CD4-positive, alpha-beta T cell (primary cell): ENCODE measurements at regions not wholly inside any gene's neighbourhood (a gene's known extent, or its start where the extent isn't known, plus 50 kb on each side); places are given as distances from the start of the nearest gene placed in this dataset.

Source experiments
- ATAC-seq: fragments of 200-7000 bp; cut with Tn5 transposase; one replicate; pipeline ENCODE4 v1.10.0; 2022; ENCODE audit warnings: mild to moderate bottlenecking; ENCODE audit not compliant: poor library complexity
- CTCF ChIA-PET: fragments of 350-600 bp; sonication (Branson Sonifier 250); formaldehyde crosslinking; loops from one replicate; lab custom pipeline; 2021; ENCODE audit warnings: antibody characterized with exemption, inconsistent platforms; lab: Charles Lee
- POLR2A ChIA-PET: fragments of 350-600 bp; sonication (Branson Sonifier 250); formaldehyde crosslinking; loops from one replicate; lab custom pipeline; 2021; ENCODE audit warnings: antibody characterized with exemption, inconsistent platforms; lab: Charles Lee
- DNase-seq, 14 experiments: peaks; one replicate each; pipeline ENCODE4 v3.0.0-alpha.2; 2013 to 2020; ENCODE audit warnings: mixed read lengths in 2 of 14
- H3K27ac ChIP-seq, 2 donors: one replicate each; pipeline versions ENCODE4 v1.5.1 to v1.7.0; 2013; ENCODE audit warnings: low read length in 2 of 2, low read depth in 1 of 2, mild to moderate bottlenecking in 1 of 2
- H3K27me3 ChIP-seq, 2 experiments: 1 replicate in 1 of 2; 2 replicates in 1 of 2; pipeline versions ENCODE4 v1.6.1 to v1.7.0; 2013; ENCODE audit warnings: low read length in 2 of 2, control low read depth in 1 of 2, mild to moderate bottlenecking in 1 of 2, moderate library complexity in 1 of 2; ENCODE audit not compliant: insufficient read depth in 2 of 2, control insufficient read depth in 1 of 2
- H3K36me3 ChIP-seq: one replicate; pipeline ENCODE4 v1.6.1; 2013; ENCODE audit warnings: low read length, control low read depth; ENCODE audit not compliant: insufficient read depth
- H3K4me1 ChIP-seq: one replicate; pipeline ENCODE4 v1.6.1; 2013; ENCODE audit warnings: low read length, control low read depth; ENCODE audit not compliant: insufficient read depth
- H3K4me3 ChIP-seq: one replicate; pipeline ENCODE4 v1.5.1; 2013; ENCODE audit warnings: mild to moderate bottlenecking, low read length, moderate library complexity
- H3K9me3 ChIP-seq, 2 experiments: 1 replicate in 1 of 2; 2 replicates in 1 of 2; pipeline versions ENCODE4 v1.6.1 to v1.7.0; 2013; ENCODE audit warnings: low read length in 2 of 2, mild to moderate bottlenecking in 2 of 2, control low read depth in 1 of 2, moderate library complexity in 1 of 2; ENCODE audit not compliant: control insufficient read depth in 1 of 2, insufficient read depth in 1 of 2
- H3K27ac Mint-ChIP-seq: one replicate; pipeline ENCODE4 v1.8.0; 2020; ENCODE audit warnings: mixed read lengths
- H3K27me3 Mint-ChIP-seq: one replicate; pipeline ENCODE4 v1.8.0; 2021; ENCODE audit warnings: mixed read lengths
- H3K36me3 Mint-ChIP-seq: one replicate; pipeline ENCODE4 v1.8.0; 2021; ENCODE audit warnings: low read depth, mixed read lengths
- H3K4me1 Mint-ChIP-seq: one replicate; pipeline ENCODE4 v1.8.0; 2021; ENCODE audit warnings: low read depth, mixed read lengths
- H3K4me3 Mint-ChIP-seq: one replicate; pipeline ENCODE4 v1.8.0; 2020; ENCODE audit warnings: mild to moderate bottlenecking, mixed read lengths
- H3K9me3 Mint-ChIP-seq: one replicate; pipeline ENCODE4 v1.8.0; 2020; ENCODE audit warnings: mixed read lengths
- intact Hi-C, 2 experiments: fragments of 100-400 bp; cut with DNase I in 1 of 2; cut with micrococcal nuclease in 1 of 2; formaldehyde crosslinking; loops; one replicate each; pipeline versions ENCODE4 v1.15.1 to v1.9.0; 2023 to 2025; cut with DNase I, micrococcal nuclease
- TF ChIP-seq, protein P1 (sequence below): fragments of 200-600 bp; IDR thresholded peaks from one replicate; pipeline ENCODE4 v1.8.0; 2022; ENCODE audit warnings: antibody characterized with exemption, mild to moderate bottlenecking

DNA sequence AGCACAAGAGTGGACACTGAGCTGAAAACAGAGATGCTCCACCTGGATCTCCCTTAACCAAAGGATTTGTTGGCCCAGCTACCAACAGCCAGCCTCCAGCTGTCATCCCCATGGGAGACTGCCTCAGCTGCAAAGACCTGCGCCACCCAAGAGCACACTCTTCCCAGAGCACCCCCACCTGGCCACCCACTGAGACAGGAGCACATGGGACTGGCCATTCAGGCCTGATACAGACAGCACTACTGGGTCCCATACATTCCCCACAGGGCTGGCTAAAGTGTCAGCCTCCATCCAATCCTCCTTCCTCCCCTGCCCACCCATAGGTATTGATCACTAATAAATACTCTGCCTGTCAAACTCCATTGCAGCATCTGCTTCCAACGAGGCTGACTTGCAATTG lies 241.5 kb downstream of the BCL11B start:
- Mint-ChIP-seq H3K27me3 (no peaks in the 10 kb centered on the region), H3K36me3 (no peaks in the 10 kb centered on the region), H3K4me3 (no peak overlapping the region), H3K9me3 (no peaks in the 10 kb centered on the region), H3K4me1 (peaks cover 5% of the 10 kb centered on the region), H3K27ac (no peak overlapping the region)
- Histone ChIP-seq H3K36me3 (no peaks in the 10 kb centered on the region), H3K27me3 (no peaks in the 10 kb centered on the region), H3K4me1 (no peaks in the 10 kb centered on the region), H3K9me3 (no peaks in the 10 kb centered on the region), H3K4me3 (no peak overlapping the region), H3K27ac (no peak overlapping the region)
- DNase-seq (peak in 1 of 14 experiments; percentile 19), ATAC-seq (no peak)
- ChIA-PET CTCF (no interaction called here), POLR2A (no interaction called here)
- intact Hi-C loops, result no loop called here
- TF ChIP-seq, protein P1, sequence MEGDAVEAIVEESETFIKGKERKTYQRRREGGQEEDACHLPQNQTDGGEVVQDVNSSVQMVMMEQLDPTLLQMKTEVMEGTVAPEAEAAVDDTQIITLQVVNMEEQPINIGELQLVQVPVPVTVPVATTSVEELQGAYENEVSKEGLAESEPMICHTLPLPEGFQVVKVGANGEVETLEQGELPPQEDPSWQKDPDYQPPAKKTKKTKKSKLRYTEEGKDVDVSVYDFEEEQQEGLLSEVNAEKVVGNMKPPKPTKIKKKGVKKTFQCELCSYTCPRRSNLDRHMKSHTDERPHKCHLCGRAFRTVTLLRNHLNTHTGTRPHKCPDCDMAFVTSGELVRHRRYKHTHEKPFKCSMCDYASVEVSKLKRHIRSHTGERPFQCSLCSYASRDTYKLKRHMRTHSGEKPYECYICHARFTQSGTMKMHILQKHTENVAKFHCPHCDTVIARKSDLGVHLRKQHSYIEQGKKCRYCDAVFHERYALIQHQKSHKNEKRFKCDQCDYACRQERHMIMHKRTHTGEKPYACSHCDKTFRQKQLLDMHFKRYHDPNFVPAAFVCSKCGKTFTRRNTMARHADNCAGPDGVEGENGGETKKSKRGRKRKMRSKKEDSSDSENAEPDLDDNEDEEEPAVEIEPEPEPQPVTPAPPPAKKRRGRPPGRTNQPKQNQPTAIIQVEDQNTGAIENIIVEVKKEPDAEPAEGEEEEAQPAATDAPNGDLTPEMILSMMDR, result no peak

DNA sequence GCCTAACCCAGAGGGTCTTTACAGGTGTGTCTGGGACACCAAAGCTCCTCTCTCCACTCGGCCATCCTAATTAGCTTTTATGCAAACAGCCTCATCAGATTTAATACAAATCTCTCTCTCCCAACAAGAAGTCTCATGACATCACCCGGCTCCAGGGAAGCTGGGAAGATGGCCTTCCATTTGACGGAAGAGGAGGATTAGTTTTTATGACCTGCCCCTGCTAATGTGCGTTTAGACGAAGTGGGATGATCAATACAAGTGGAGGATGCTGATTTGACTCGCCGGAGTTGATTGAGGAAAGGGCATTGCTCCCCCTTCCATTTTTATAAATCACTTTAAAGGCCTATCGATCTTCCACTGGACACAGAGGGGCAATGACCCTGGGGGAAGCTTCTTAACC lies 239.2 kb downstream of the BCL11B start:
- no peaks in the 10 kb centered on the region for H3K27me3 Mint-ChIP-seq
- H3K4me1 ChIP-seq, result no peaks in the 10 kb centered on the region
- H3K27ac Mint-ChIP-seq, result no peak overlapping the region
- no peaks in the 10 kb centered on the region for H3K27me3 ChIP-seq
- no peaks in the 10 kb centered on the region for H3K36me3 Mint-ChIP-seq
- H3K9me3 ChIP-seq, result no peaks in the 10 kb centered on the region
- H3K9me3 Mint-ChIP-seq, result no peaks in the 10 kb centered on the region
- H3K4me3 Mint-ChIP-seq, result no peak overlapping the region
- DNase-seq (peak in 1 of 14 experiments; percentile 12), ATAC-seq (no peak)
- no peak overlapping the region for H3K4me3 ChIP-seq
- TF ChIP-seq, protein P1, result no peak
- H3K36me3 ChIP-seq, result no peaks in the 10 kb centered on the region
- no peak overlapping the region for H3K27ac ChIP-seq
- intact Hi-C loops, result no loop called here
- ChIA-PET CTCF (no interaction called here), POLR2A (no interaction called here)
- no peaks in the 10 kb centered on the region for H3K4me1 Mint-ChIP-seq

DNA sequence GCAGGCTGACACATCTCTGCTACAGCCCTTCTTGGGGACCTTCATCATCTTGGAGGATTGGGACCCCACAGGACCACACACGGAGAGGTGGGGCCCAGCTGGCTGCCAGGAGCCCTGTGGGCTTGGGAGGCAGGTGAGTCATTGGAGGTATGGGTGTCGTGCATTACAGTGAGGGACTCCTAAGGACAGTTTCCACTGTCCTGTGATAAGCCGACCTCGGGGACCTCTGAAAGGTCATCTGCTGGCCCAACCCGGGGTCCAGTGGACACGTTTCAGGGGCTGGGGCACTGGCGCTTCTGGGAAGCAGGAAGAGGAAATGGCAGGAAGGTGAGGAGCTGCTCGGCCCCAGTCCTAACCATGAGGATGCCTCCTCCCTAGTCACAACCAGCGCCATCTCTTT lies 238.0 kb downstream of the BCL11B start:
- Mint-ChIP-seq H3K4me1 (no peaks in the 10 kb centered on the region), H3K27ac (no peak overlapping the region), H3K36me3 (no peaks in the 10 kb centered on the region), H3K27me3 (no peaks in the 10 kb centered on the region), H3K4me3 (no peak overlapping the region), H3K9me3 (no peaks in the 10 kb centered on the region)
- Histone ChIP-seq H3K27ac (no peak overlapping the region), H3K36me3 (no peaks in the 10 kb centered on the region), H3K4me3 (no peak overlapping the region), H3K27me3 (no peaks in the 10 kb centered on the region), H3K9me3 (no peaks in the 10 kb centered on the region), H3K4me1 (peaks cover 3% of the 10 kb centered on the region)
- POLR2A ChIA-PET, result no interaction called here
- ATAC-seq (no peak), DNase-seq (peak in 1 of 14 experiments; percentile 19)
- TF ChIP-seq, protein P1, result no peak
- CTCF ChIA-PET, result no interaction called here
- intact Hi-C loops, result no loop called here
